ENCODE measurements at regions not wholly inside any gene's neighbourhood (a gene's known extent, or its start where the extent isn't known, plus 50 kb on each side); places are given as distances from the start of the nearest gene placed in this dataset.

GRCh38 chr9:82117026-82117811, 128.6 kb downstream of the SPATA31D1 start:
- TF ChIP-seq FOXP2 (optimal IDR thresholded peaks at IDR 0.05; ENCODE audit: borderline replicate concordance, extremely low read depth, extremely low read length, insufficient read depth) (no peak), REST (IDR thresholded peaks at IDR 0.05; ENCODE audit: insufficient read depth in 1 of 2, low read depth in 2 of 2, low read length in 2 of 2) (no peak)

GRCh38 chr9:82122731-82123130, 134.2 kb downstream of the SPATA31D1 start:
- TF ChIP-seq REST (IDR thresholded peaks at IDR 0.05; ENCODE audit: insufficient read depth in 1 of 2, low read depth in 2 of 2, low read length in 2 of 2) (no peak), TAF1 (IDR thresholded peaks at IDR 0.05; ENCODE audit: borderline replicate concordance, insufficient read depth, low read length) (no peak), SIN3A (IDR thresholded peaks at IDR 0.05; ENCODE audit: borderline replicate concordance, insufficient read depth, low read length) (no peak), FOXP2 (optimal IDR thresholded peaks at IDR 0.05; ENCODE audit: borderline replicate concordance, extremely low read depth, extremely low read length, insufficient read depth) (no peak), POLR2AphosphoS5 (IDR thresholded peaks at IDR 0.05; ENCODE audit: low read depth, low read length) (no peak)

- no peak for TF ChIP-seq POLR2AphosphoS5 (IDR thresholded peaks at IDR 0.05; ENCODE audit: low read depth, low read length)
- no peak for TF ChIP-seq SIN3A (IDR thresholded peaks at IDR 0.05; ENCODE audit: borderline replicate concordance, insufficient read depth, low read length)
Measured at GRCh38 chr9:82124090-82124489, 135.5 kb downstream of the SPATA31D1 start.

GRCh38 chr9:82126256-82126655, 137.7 kb downstream of the SPATA31D1 start:
- TF ChIP-seq TAF1 (IDR thresholded peaks at IDR 0.05; ENCODE audit: borderline replicate concordance, insufficient read depth, low read length): no peak
- no peak for TF ChIP-seq POLR2AphosphoS5 (IDR thresholded peaks at IDR 0.05; ENCODE audit: low read depth, low read length)
- TF ChIP-seq REST (IDR thresholded peaks at IDR 0.05; ENCODE audit: insufficient read depth in 1 of 2, low read depth in 2 of 2, low read length in 2 of 2): no peak
- no peak for TF ChIP-seq SIN3A (IDR thresholded peaks at IDR 0.05; ENCODE audit: borderline replicate concordance, insufficient read depth, low read length)
- no peak for TF ChIP-seq FOXP2 (optimal IDR thresholded peaks at IDR 0.05; ENCODE audit: borderline replicate concordance, extremely low read depth, extremely low read length, insufficient read depth)

GRCh38 chr9:82127465-82127864, 138.9 kb downstream of the SPATA31D1 start:
- TF ChIP-seq TAF1 (IDR thresholded peaks at IDR 0.05; ENCODE audit: borderline replicate concordance, insufficient read depth, low read length): no peak
- no peak for TF ChIP-seq REST (IDR thresholded peaks at IDR 0.05; ENCODE audit: insufficient read depth in 1 of 2, low read depth in 2 of 2, low read length in 2 of 2)
- TF ChIP-seq POLR2AphosphoS5 (IDR thresholded peaks at IDR 0.05; ENCODE audit: low read depth, low read length): no peak
- TF ChIP-seq SIN3A (IDR thresholded peaks at IDR 0.05; ENCODE audit: borderline replicate concordance, insufficient read depth, low read length): no peak
- TF ChIP-seq FOXP2 (optimal IDR thresholded peaks at IDR 0.05; ENCODE audit: borderline replicate concordance, extremely low read depth, extremely low read length, insufficient read depth): no peak

Data from PFSK-1 (cell line).